Natural killer cell (primary cell): ENCODE measurements at regions not wholly inside any gene's neighbourhood (a gene's known extent, or its start where the extent isn't known, plus 50 kb on each side); places are given as distances from the start of the nearest gene placed in this dataset.

ENCODE experiments used
- ATAC-seq, 3 donors: fragments of 150-1000 bp in 2 of 3; fragments of 200-7000 bp in 1 of 3; cut with Tn5 transposase; 1 replicate in 1 of 3; 2 replicates in 2 of 3; pipeline ENCODE4 v1.10.0; 2021; ENCODE audit warnings: mild to moderate bottlenecking in 2 of 3, moderate library complexity in 2 of 3
- DNase-seq, 2 donors: peaks; one replicate each; pipeline versions ENCODE4 v3.0.0 to v3.0.0-alpha.2; 2013 to 2021; ENCODE audit warnings: mixed read lengths in 1 of 2
- H3K27ac ChIP-seq: one replicate; pipeline ENCODE4 v1.5.1; 2013; ENCODE audit warnings: mild to moderate bottlenecking, low read length
- H3K27me3 ChIP-seq: one replicate; pipeline ENCODE4 v1.6.1; 2013; ENCODE audit warnings: low read length; ENCODE audit not compliant: control insufficient read depth, insufficient read depth
- H3K36me3 ChIP-seq: one replicate; pipeline ENCODE4 v1.6.1; 2013; ENCODE audit warnings: low read length; ENCODE audit not compliant: control insufficient read depth, insufficient read depth
- H3K4me1 ChIP-seq: one replicate; pipeline ENCODE4 v1.6.1; 2013; ENCODE audit warnings: low read length; ENCODE audit not compliant: control insufficient read depth, insufficient read depth
- H3K4me3 ChIP-seq: one replicate; pipeline ENCODE4 v1.5.1; 2013; ENCODE audit warnings: low read length
- H3K9me3 ChIP-seq: one replicate; pipeline ENCODE4 v1.6.1; 2013; ENCODE audit warnings: low read length; ENCODE audit not compliant: control insufficient read depth, insufficient read depth
- H3K27ac Mint-ChIP-seq, 2 donors: one replicate each; pipeline ENCODE4 v1.8.0; 2022; ENCODE audit warnings: mild to moderate bottlenecking in 2 of 2, mixed read lengths in 2 of 2, moderate library complexity in 1 of 2
- H3K27me3 Mint-ChIP-seq, 2 donors: one replicate each; pipeline ENCODE4 v1.8.0; 2022; ENCODE audit warnings: low read depth in 2 of 2, mixed read lengths in 2 of 2
- H3K36me3 Mint-ChIP-seq: one replicate; pipeline ENCODE4 v1.8.0; 2022; ENCODE audit warnings: mixed read lengths
- H3K4me1 Mint-ChIP-seq, 2 donors: one replicate each; pipeline ENCODE4 v1.8.0; 2022; ENCODE audit warnings: mixed read lengths in 2 of 2
- H3K4me3 Mint-ChIP-seq: one replicate; pipeline ENCODE4 v1.8.0; 2022; ENCODE audit warnings: mild to moderate bottlenecking, moderate library complexity, mixed read lengths
- H3K9me3 Mint-ChIP-seq, 2 donors: one replicate each; pipeline ENCODE4 v1.8.0; 2022; ENCODE audit warnings: mixed read lengths in 2 of 2
- CTCF ChIP-seq: fragments of 200-600 bp; IDR thresholded peaks from one replicate; pipeline ENCODE4 v1.8.0; 2022; ENCODE audit warnings: antibody characterized with exemption
- WGBS: methylation state at CpG from one replicate; pipeline ENCODE4 v1.1.7; 2013; ENCODE audit warnings: missing lambda C conversion rate; ENCODE audit not compliant: insufficient coverage; 5-methylcytosine and 5-hydroxymethylcytosine counted together
- intact Hi-C: fragments of 100-400 bp; cut with micrococcal nuclease; formaldehyde crosslinking; loops from one replicate; pipeline ENCODE4 v1.14.2; 2022

- Mint-ChIP-seq H3K27ac (no peak overlapping the region), H3K36me3 (no peaks in the 10 kb centered on the region), H3K4me3 (no peak overlapping the region), H3K9me3 (no peaks in the 10 kb centered on the region), H3K27me3 (no peaks in the 10 kb centered on the region), H3K4me1 (no peaks in the 10 kb centered on the region)
- no peaks in the 10 kb centered on the region for H3K36me3 ChIP-seq
- WGBS = 95% methylated on average over 5 of the region's 5 CpGs
- H3K27me3 ChIP-seq = no peaks in the 10 kb centered on the region
- no peak overlapping the region for H3K4me3 ChIP-seq
- DNase-seq = no peak
- TF ChIP-seq CTCF = no peak
- intact Hi-C loops = no loop called here
- no peak for ATAC-seq
- H3K9me3 ChIP-seq = no peaks in the 10 kb centered on the region
- no peak overlapping the region for H3K27ac ChIP-seq
- no peaks in the 10 kb centered on the region for H3K4me1 ChIP-seq
Measured at GRCh38 chr5:89756955-89757354, 652.6 kb downstream of the CETN3 start.

DNA sequence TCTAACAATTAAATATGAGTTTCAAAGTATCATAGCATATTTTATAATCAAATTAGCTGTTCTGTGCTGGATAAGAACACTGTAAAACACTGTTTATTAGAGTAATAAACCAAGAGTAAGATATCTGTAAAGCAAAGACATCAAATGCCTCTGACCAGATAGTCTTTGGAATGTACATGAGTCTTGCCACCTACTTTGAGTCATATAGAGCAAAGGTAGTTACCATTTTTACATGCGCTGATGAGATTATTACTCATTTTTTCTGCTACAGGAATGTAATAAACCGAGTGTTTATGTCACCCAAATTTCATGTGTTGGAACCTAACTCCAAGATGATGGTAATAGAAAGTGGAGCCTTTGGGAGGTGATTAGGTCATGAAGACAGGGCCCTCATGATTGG, 654.5 kb downstream of the CETN3 start:
- Mint-ChIP-seq H3K4me3 (no peak overlapping the region), H3K9me3 (no peaks in the 10 kb centered on the region), H3K4me1 (no peaks in the 10 kb centered on the region), H3K27me3 (no peaks in the 10 kb centered on the region), H3K27ac (no peak overlapping the region), H3K36me3 (no peaks in the 10 kb centered on the region)
- no peak for TF ChIP-seq CTCF
- 93% methylated on average over 2 of the region's 2 CpGs for WGBS
- no peak overlapping the region for H3K4me3 ChIP-seq
- no peaks in the 10 kb centered on the region for H3K27me3 ChIP-seq
- ATAC-seq (no peak), DNase-seq (no peak)
- H3K36me3 ChIP-seq = no peaks in the 10 kb centered on the region
- H3K27ac ChIP-seq = no peak overlapping the region
- H3K9me3 ChIP-seq = no peaks in the 10 kb centered on the region
- intact Hi-C loops = no loop called here
- H3K4me1 ChIP-seq = no peaks in the 10 kb centered on the region

DNA sequence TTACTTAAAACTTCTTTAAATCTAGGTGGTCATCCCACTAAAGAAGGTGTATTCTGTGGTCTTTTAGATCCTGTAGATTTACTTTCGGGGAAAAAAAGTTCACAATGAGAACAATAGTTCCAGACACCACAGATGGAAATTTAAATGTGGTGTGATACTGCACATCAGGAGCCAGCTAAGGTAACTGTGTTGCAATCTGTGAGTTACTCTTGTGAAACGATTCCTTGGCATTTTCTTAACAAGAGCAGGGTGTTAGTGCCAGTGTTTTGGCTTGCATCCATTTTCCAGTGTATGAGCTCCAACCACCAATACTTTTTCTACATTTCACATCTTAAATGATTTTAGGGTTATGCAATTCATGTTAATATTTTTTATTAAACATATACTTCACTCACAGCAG, 674.5 kb downstream of the CETN3 start:
- WGBS = 79% methylated on average over 2 of the region's 2 CpGs
- no peak for TF ChIP-seq CTCF
- H3K4me3 ChIP-seq = no peak overlapping the region
- H3K36me3 ChIP-seq = no peaks in the 10 kb centered on the region
- Mint-ChIP-seq H3K4me1 (no peaks in the 10 kb centered on the region), H3K27ac (no peak overlapping the region), H3K4me3 (no peak overlapping the region), H3K9me3 (peaks cover 0 to 2% of the 10 kb centered on the region in 2 donors), H3K36me3 (no peaks in the 10 kb centered on the region), H3K27me3 (no peaks in the 10 kb centered on the region)
- DNase-seq (no peak), ATAC-seq (no peak)
- H3K9me3 ChIP-seq = no peaks in the 10 kb centered on the region
- intact Hi-C loops = no loop called here
- no peaks in the 10 kb centered on the region for H3K4me1 ChIP-seq
- no peak overlapping the region for H3K27ac ChIP-seq
- H3K27me3 ChIP-seq = no peaks in the 10 kb centered on the region

DNA sequence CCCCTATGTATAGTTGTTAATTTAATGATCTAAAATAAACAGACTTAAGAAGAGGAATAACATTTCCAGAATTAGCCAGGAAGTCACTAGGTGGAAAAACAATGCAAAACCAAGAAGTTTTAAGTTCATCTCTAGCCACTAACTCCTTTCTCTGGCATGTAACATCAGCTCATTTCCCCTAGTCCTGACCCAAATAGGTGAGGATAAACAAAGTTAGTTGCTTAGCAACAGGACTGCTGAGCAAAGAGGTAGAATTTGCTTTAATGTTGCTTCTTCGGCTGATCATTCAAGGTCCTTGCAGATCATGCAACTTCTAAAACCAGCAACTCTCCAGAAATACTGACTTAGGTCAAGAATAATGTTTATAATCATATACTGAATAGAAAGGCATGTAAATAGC, 675.8 kb downstream of the CETN3 start:
- H3K27ac Mint-ChIP-seq = no peak overlapping the region
- DNase-seq (no peak), ATAC-seq (no peak)
- Histone ChIP-seq H3K4me1 (no peaks in the 10 kb centered on the region), H3K9me3 (no peaks in the 10 kb centered on the region), H3K4me3 (no peak overlapping the region), H3K36me3 (no peaks in the 10 kb centered on the region), H3K27ac (no peak overlapping the region), H3K27me3 (no peaks in the 10 kb centered on the region)
- no CpG with 5 or more reads among the region's 1 CpG for WGBS
- H3K4me3 Mint-ChIP-seq = no peak overlapping the region
- intact Hi-C loops = no loop called here
- no peaks in the 10 kb centered on the region for H3K27me3 Mint-ChIP-seq
- TF ChIP-seq CTCF = no peak
- H3K9me3 Mint-ChIP-seq = no peaks in the 10 kb centered on the region
- H3K4me1 Mint-ChIP-seq = no peaks in the 10 kb centered on the region
- H3K36me3 Mint-ChIP-seq = no peaks in the 10 kb centered on the region
